NCI-H446 (cell line): ENCODE measurements at regions not wholly inside any gene's neighbourhood (a gene's known extent, or its start where the extent isn't known, plus 50 kb on each side); places are given as distances from the start of the nearest gene placed in this dataset.

Experiments
- DNase-seq, 2 experiments: peaks; one replicate each; lab custom pipeline; 2025; lab: John Stamatoyannopoulos, UW

DNA sequence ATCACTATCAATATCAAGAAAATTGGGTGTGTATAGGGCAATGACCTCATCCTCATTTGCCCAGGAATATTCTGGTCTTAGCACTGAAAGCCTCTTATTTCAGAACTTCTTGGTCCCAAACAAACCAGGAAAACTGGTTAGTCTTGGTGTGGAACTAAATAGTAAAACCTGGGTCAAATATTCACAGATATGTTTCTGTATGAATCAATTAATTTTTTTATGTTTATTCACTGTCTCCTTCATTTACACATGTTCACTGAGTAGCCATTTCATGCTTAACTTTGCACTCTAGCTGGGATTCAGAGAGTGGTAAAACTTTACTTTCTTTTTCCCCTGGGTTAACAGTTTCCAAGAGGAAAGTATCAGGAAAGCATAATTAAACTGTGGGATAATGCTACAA is 113.7 kb upstream of the PAPPA start:
- no peak for DNase-seq

DNA sequence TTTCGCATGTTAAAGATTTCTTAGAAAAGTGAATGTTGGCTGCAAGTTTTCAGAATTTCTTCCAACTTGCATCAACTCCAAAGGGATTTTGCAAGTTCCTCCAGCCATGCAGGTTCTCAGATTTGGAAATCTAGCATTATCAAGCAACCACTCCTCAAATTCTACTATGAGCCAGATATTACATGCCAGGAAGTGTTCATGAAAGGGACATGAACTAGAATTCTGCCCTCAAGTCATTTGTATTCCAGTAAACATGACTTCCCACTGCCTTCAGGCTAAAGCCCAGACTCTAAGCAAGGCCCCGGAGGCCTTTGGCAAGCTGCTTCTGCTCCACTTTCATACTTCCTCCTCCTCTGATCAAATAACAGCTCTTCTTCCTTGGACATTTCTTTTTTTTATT is 111.3 kb upstream of the PAPPA start:
- DNase-seq = no peak

DNA sequence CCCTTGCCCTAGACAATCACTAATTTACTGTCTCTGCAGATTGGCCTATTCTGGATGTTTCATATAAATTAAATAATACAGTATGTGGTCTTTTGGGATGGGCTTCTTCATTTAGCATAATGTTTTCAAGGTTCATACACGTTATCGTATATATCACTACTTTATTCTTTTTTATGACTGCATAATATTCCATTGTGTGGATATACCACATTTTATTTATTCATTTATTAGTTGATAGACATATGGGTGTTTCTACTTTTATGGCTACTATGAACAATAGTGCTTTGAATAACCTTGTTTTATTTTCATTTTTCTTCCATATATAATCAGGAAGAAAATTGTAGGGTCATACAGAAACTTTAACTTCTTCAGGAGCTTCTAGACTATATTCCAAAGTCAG is 108.5 kb upstream of the PAPPA start:
- no peak for DNase-seq

DNA sequence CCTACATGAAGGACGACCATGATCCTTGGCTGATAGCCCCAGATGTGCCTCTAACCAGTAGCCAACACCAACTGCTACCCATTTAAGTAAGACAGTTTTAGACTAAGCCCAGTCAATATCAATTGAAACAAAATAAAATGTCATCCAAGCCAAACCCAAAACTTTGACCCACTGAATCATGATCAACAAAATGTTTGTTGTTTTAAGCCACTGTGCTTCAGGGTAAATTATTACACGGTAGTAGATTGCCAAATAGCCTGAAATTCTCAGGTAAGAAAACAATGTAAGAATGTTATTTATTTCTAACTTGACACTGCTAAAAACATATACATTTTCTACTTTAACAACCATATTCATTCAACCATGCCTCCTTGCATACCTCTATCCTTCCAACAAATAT is 105.5 kb upstream of the PAPPA start:
- no peak for DNase-seq

DNA sequence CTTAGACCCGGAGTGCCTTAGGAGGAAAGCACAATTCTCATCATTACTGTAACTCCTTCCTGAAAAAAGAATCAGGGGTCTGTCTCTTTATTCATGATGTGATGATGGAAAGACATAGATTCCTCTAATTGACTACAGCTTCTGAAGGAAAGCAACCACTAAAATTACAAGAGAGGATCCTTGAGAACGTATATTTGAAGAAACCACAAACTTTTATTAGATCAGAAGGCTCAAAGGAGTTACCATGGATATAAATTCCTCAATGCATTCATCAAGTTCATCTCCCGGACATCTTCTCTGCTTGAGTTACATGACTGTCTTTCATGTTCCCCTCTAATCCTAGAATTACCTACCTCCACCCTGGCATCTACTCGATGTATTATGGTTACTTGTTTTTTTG is 104.1 kb upstream of the PAPPA start:
- no peak for DNase-seq

DNA sequence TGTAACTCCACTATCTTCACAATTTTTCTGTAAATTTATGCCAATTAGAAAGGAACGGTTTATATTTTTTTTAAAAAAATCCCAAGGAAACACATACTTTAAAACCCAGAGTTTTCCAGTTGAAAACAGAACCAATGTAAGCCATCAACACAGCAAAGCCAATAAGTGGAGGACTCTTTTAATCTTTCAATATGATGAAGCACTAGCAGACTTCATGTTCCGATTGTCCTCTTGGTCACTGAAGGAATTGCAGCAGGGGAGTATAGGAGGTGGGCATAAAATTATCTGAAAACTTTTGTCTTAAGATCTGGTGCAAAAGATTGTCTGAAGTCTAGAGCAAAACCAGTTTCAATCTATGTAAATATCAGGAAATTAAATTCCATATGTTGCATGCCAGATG is 102.1 kb upstream of the PAPPA start:
- DNase-seq = no peak

DNA sequence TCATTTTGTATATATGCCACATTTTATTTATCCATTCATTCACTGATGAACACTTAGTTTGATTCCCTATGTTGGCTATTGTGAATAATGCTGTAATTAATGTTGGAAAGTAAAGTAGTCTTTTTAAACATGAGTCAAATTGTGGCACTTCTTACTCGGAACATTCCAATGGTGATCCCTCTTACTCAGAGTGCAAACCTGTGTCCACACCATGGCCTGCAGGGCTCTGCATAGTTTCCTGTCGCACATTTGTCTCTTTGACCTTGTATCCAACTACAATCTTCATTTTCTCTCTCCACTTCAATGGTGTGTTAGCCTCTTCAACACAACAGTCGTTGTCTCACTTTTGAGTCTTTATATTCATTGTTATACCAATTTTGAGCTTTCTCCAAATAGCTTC is 98.1 kb upstream of the PAPPA start:
- DNase-seq = no peak

DNA sequence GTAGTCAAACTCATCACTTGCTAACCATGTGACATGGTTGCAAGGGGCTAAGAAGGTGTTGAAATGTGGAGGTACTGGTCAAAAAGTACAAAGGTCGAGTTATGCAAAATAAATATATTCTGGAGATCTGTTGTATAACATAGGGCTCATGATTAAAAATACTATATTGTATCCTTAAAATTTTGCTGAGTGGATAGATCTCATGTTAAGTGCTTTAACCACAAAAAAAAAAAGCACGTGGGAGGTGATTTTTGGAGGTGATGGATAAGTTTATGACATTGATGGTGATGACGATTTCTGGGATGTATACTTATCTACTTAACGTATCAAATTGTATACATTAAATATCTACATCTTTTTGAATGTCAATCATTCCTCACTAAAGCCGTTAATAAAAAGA is 96.2 kb upstream of the PAPPA start:
- DNase-seq = no peak

DNA sequence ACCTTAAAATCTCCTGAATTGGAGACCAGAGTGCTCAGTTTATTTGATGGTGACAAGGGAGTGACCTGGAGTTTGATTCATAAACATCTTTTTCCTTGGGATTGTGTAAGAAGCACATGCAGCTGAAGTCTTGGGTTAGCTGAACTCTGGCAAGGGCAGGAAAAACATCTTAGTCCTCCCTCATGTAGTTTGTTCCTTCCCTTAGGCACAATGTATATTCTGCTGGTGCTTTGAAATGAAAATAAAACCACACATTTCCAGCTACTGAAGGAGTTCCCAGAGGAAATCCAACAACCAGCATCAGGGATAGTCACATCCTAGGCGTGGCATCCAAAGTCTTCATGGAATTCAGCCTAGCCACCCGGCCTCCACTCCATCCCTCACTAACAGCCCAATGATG is 95.2 kb upstream of the PAPPA start:
- no peak for DNase-seq

DNA sequence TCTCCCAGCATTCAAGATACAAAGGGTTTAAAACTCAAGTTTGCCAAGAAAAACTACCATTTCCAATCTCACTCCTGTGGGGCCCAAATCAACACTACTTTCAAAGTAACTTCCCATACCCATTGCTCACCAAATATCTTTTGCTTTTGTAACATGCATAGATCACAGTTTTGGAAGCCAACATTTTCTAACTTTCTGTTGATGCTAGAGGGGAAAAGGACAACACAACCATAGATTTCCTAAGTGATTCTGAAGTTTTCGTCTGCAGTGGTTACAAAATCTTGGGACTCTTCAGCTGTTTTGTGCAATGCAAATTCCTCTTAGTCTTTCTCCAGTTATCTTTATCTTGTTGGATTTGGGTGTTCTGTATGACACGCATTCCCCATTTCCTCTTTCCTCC is 94.1 kb upstream of the PAPPA start:
- no peak for DNase-seq

DNA sequence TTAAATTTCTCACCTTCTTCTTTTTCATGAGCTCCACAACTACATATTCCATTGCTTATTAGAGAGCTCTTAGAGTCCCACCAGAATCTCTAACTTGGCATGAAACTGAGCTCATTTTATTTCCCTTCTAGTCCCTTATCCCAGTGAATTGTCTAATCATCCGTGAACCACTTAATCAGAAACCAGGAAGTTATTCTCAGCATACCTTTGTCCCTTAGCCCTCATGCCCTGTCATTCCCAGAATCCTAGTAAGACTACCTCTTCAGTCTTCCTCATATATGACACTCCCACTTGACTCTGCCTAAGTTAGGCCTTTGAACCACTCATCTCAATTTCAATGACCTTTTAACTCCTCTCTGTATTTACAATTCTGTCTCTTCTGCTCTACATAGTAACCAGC is 93.0 kb upstream of the PAPPA start:
- DNase-seq = no peak

GRCh38 chr9:116061546-116062205 is 91.9 kb upstream of the PAPPA start:
- DNase-seq = no peak

DNA sequence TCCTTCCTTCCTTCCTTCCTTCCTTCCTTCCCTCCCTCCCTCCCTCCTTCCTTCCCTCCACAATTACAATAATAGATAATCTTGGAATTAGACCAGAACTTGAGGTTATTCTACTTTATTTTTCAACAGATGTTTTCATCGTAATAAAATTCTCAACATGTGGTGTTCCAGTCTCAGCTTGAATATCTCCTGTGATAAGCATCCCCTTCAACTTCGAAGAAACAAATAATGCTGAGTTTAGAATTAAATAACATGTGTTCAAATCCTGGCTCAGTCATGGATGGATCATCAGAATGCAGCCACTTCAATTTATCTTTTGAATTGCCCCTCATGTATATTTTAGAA is 91.4 kb upstream of the PAPPA start:
- DNase-seq = no peak

DNA sequence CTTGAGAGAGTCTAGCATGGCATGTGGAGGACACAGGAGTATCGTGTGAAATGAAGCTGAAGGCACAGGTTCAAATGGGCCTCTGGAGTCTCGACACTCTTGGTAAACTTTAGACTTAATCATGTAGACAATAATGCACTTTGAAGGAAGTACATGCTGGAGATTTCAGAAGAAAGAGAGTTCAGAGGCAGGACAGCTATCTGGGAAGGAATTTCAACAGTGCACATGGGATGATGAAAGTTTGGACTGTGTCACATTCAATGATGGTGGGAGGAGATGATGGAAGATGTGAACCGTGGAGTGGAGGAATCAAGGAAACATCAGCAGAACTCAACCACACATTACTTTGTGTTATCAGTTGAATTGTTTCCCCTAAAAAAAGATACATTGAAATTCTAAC is 88.6 kb upstream of the PAPPA start:
- DNase-seq = no peak

DNA sequence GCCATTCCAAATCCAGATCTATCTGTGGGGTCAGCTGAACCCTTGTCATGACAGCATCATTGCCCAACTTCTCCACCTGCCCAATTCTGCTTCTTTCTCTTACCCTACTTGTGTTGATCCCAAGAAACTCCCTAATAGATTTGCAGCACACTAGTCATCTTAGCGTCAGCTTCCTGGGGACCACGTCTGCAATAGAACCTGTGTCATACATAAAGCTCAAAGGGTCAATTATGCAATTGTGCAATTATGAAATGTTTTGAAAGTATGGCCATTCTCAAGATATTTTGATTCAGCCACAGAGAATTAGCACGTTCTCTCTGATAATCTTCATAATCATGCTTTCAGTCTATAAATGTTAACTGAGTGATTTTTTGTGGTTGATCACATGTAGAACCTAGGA is 87.4 kb upstream of the PAPPA start:
- DNase-seq = no peak

GRCh38 chr9:116067566-116067965 is 86.0 kb upstream of the PAPPA start:
- no peak for DNase-seq

DNA sequence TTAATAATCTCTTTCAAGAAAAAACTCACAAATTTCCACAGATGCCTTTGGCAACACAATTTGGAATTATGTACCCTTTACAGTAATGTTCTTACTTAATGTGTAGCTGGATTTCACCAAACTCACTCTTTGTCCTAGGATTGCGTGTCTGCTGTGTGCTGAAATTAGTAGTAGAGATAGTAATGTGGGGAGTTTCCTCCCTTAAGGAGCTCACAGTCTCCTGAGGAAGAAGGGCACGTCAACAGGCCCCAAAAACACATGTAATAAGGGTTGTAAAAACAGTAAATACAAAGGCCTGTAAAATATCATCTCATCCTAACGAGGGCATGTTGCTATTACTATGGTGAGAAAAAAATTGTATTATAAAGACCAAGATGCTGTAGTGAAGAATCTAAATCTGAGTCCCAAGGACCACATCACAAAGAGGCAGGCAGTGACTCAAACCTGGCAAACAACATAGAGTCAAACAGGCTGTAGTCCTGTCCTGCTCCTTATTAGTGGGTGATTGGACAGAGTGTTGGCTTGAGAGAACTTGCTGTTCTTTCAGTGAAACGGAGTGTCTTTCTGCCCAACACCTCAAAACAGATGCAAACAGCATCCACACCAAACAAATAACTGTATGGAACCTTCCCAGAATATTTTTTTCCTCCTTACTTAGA is 83.2 kb upstream of the PAPPA start:
- no peak for DNase-seq

GRCh38 chr9:116072046-116072445 is 81.5 kb upstream of the PAPPA start:
- no peak for DNase-seq

- no peak for DNase-seq
Measured at GRCh38 chr9:116073826-116074225, 79.8 kb upstream of the PAPPA start.

- no peak for DNase-seq
Measured at GRCh38 chr9:116074658-116075057, 78.9 kb upstream of the PAPPA start.

DNA sequence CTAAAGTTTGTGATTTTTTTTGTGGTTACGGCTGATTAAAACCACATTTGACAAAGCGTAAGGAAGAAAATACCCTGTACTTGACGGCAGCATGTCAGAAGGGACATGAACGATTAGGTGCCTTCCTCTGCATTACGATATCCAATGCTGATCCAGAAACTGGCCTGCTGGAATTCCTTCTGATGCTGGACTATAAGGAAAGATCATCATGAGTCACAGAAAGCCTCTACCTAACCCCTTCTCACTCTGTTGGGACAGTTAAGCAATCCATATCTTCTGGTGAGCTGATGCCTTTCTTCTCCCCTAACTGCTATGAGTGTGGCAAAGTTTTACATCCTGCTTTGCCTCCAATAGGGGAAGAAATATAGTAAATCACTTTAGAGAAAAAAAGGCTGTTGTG is 78.4 kb upstream of the PAPPA start:
- DNase-seq = no peak

DNA sequence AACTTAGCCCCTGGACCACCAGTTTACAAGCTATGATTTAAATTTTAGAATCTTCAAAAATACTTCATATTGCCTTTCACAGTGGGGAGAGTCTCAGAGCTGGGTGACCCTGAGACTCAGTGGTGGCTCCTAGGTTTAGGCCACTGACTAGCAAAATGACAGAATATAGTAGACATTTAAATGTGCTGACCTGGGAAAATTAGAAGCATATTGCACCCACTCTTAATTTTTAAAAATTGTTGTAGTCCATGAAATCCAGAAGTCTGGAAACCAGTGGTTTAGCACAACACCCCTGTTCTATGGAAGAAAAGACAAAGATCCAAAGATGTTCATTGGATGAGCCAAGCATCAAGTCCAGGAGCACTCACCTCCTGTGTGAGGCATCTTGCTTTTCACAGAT is 75.0 kb upstream of the PAPPA start:
- no peak for DNase-seq

DNA sequence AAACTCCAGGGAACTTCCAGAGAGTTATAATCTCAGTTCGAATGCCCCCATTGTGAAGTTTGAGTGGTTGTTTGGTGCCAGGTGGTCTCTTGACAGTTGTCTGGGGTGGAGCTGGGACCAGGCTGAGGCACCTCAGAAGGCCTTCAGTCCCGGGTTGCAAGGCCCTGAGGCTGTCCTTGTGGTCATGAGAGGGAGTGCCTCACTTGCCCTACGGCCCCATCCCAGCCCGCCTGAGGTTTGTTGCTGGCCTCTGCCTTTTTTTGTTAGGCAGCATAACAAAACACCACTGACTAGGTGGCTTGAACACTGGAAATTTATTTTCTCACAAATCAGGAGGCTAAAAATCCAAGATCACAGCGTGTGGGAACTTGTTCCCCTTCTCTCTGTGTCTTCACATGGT is 73.0 kb upstream of the PAPPA start:
- DNase-seq = no peak

GRCh38 chr9:116081435-116082115 is 72.0 kb upstream of the PAPPA start:
- no peak for DNase-seq
